AG10803 (cell line): ENCODE measurements at regions not wholly inside any gene's neighbourhood (a gene's known extent, or its start where the extent isn't known, plus 50 kb on each side); places are given as distances from the start of the nearest gene placed in this dataset.
"Not testable (repeated sequence)": the region's sequence is repeated elsewhere in the genome, so short reads cannot be mapped to it uniquely, and the experiment has no call there.

Experiments
- DNase-seq: peaks from one replicate; pipeline ENCODE4 v3.0.0; 2010; ENCODE audit warnings: low read depth
- H3K4me3 ChIP-seq: 2 replicates; pipeline ENCODE4 v1.5.1; 2011; ENCODE audit warnings: mild to moderate bottlenecking, low read length, control low read depth
- CTCF ChIP-seq: conservative IDR thresholded peaks from 2 replicates; pipeline ENCODE4 v1.5.1; 2011; ENCODE audit warnings: mild to moderate bottlenecking, low read length, control low read depth, inconsistent platforms

GRCh38 chr1:173307845-173308244 is 100.7 kb upstream of the TNFSF4 start:
- TF ChIP-seq CTCF, result no peak
- no peak overlapping the region for H3K4me3 ChIP-seq
- no peak for DNase-seq

- no peak for TF ChIP-seq CTCF
- no peak for DNase-seq
- no peak overlapping the region for H3K4me3 ChIP-seq
These were observed 107.5 kb upstream of the TNFSF4 start for GRCh38 chr1:173314656-173315055.

- no peak overlapping the region for H3K4me3 ChIP-seq
- TF ChIP-seq CTCF, result no peak
- DNase-seq, result no peak
These were observed 108.2 kb upstream of the TNFSF4 start for GRCh38 chr1:173315296-173315695.

GRCh38 chr1:173318788-173319187 is 111.7 kb upstream of the TNFSF4 start:
- no peak for TF ChIP-seq CTCF
- DNase-seq, result no peak
- H3K4me3 ChIP-seq, result no peak overlapping the region

GRCh38 chr1:173324352-173324751 is 117.2 kb upstream of the TNFSF4 start:
- not testable (repeated sequence) for DNase-seq, H3K4me3 ChIP-seq

GRCh38 chr1:173327987-173328386 is 120.9 kb upstream of the TNFSF4 start:
- DNase-seq, H3K4me3 ChIP-seq: not testable (repeated sequence)

GRCh38 chr1:173328961-173329360 is 121.8 kb upstream of the TNFSF4 start:
- DNase-seq, result no peak
- H3K4me3 ChIP-seq, result no peak overlapping the region
- no peak for TF ChIP-seq CTCF

GRCh38 chr1:173329726-173330125 is 122.6 kb upstream of the TNFSF4 start:
- peak; percentile 67 for DNase-seq
- no peak for TF ChIP-seq CTCF
- no peak overlapping the region for H3K4me3 ChIP-seq
